Stimulated activated CD8-positive, alpha-beta memory T cell treated with anti-CD3 and anti-CD28 coated beads, Interleukin-7, amount 100 ng/mL, for 24 hours (primary cell): ENCODE measurements at regions not wholly inside any gene's neighbourhood (a gene's known extent, or its start where the extent isn't known, plus 50 kb on each side); places are given as distances from the start of the nearest gene placed in this dataset.

Source experiments
- DNase-seq: peaks from one replicate; pipeline ENCODE4 v3.0.0-alpha.2; 2020; ENCODE audit warnings: low read depth

GRCh38 chr2:144156736-144157640 lies 362.9 kb downstream of the ZEB2 start:
- DNase-seq: no peak

- no peak for DNase-seq
Observed at GRCh38 chr2:144154205-144154604, 365.7 kb downstream of the ZEB2 start.

- DNase-seq: no peak
Observed at GRCh38 chr2:144152817-144153271, 367.1 kb downstream of the ZEB2 start.

- no peak for DNase-seq
Observed at GRCh38 chr2:144151851-144152250, 368.1 kb downstream of the ZEB2 start.

DNA sequence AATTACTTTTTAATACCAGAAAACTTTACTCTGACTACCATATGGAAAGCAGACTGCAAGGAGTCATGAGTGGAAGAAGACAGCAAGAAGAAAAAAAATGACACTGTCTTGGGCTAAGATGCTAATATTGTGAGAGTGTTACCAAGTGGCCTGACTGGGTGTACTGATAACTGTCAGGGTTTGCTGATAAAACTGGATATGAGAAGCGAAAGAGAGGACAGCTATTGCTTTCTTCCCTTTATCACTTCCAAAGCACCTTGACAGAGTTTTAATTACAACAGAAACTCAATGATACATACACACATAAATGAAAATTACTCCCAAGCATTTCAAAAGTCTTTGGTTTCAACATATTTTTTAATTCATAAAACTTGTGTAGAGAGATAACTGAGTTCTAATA lies 368.5 kb downstream of the ZEB2 start:
- DNase-seq: no peak

GRCh38 chr2:144147356-144147755 lies 372.6 kb downstream of the ZEB2 start:
- DNase-seq: no peak

GRCh38 chr2:144146876-144147275 lies 373.0 kb downstream of the ZEB2 start:
- no peak for DNase-seq

DNA sequence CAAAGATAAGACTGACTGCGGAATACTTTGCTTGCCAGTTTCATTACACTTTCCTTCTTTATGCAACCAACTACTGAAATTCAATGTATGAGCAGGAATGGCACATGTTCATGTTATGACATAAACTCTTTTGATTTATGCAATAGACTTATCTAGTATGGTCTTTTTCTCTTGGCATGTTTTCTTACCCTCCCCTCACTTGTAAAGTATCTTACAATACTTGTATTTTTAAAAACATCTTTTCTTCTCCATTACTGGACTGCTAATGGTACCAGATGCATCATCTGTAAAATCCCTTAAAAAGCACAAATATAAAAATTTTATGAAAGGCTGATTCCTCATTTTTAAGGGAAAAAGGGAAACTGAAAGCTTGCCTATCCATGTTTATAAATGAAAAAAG lies 373.8 kb downstream of the ZEB2 start:
- no peak for DNase-seq

- no peak for DNase-seq
Observed at GRCh38 chr2:144143294-144144151, 376.4 kb downstream of the ZEB2 start.

GRCh38 chr2:144140891-144141290 lies 379.0 kb downstream of the ZEB2 start:
- no peak for DNase-seq

- DNase-seq: no peak
Observed at GRCh38 chr2:144137705-144138428, 382.1 kb downstream of the ZEB2 start.

GRCh38 chr2:144137272-144137671 lies 382.6 kb downstream of the ZEB2 start:
- DNase-seq: no peak

DNA sequence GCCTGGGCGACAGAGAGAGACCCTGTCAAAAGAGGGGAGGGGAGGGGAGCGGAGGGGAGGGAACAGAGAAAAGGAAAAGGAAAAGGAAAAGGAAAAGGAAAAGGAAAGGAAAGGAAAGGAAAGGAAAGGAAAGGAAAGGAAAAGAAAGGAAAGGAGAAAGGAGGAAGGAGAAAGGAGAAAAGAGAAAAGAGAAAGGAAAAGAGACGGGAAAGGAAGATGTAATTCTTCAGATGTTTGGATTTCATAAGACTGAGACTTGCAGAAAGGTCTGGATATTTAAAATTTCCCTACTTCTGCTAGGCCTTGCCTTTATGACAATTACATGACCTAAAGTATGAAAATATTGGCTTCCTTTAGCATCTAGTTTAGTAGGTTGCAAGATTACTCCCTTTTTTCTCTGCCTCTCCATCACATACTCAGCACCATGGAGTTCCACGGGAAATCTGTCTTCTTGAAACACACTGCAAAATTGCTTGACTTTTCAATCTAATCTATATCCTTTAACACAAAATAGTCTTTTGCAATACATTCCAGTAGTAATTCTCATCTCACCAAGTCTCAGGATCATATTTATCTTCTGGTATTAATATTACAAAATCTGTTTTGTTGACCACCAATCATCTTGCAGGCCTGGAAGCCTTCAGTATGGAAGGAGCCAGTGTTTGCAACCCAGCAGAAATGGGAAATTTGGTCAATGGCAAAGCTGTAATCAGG lies 383.5 kb downstream of the ZEB2 start:
- no peak for DNase-seq

DNA sequence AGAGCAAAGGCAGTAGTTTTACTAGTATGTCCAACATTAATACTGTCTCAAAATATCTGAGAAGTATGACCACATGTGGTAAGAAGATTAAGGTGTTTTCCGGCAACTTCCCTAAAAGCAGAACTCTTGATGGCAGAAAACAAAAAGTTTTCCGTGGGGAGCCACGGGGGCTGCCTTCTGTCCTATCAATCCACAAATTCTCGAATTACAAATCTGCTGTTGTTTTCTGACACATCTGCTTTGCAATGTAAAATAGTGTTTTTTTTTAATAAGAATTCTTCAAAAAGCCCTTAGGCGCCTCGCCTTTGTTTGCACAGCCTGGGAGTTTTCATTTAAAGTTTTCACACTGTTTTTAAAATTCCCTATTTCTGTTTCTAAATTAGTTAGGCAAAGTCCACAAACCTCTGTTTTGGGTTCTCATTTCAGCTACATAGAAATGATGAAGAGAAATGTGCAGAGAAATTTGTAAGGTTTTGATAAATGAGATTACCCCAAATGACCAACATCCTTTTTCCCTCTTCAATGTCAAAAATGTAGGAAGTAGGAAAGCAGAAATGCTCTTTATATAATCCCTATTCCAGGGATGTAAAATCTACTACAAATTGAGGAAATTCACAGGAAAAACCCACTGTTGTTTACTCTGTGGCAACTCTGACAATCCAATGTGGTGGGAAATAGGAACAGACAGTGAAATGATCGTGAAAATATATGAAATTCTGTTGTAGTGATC lies 385.8 kb downstream of the ZEB2 start:
- DNase-seq: no peak

DNA sequence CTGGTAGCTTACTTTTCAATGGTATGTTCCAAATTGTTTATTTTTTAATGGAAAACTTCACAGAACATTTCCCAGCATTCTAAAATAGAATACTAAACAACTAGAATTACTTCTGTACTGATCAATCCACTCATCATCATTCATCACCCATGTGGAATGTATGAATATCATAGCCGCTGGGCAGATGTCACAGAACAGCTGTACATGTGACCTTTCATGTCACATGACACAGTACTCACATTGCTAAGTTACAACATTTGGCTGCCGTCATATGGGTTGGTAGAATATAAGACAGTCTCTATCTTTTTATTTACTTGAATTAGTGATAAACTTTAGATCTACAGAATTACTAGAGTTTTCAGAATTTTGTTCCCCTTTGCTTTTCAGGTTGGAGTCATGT lies 387.6 kb downstream of the ZEB2 start:
- DNase-seq: no peak

- no peak for DNase-seq
Observed at GRCh38 chr2:144131042-144131441, 388.9 kb downstream of the ZEB2 start.

- DNase-seq: no peak
Observed at GRCh38 chr2:144130551-144130950, 389.4 kb downstream of the ZEB2 start.

DNA sequence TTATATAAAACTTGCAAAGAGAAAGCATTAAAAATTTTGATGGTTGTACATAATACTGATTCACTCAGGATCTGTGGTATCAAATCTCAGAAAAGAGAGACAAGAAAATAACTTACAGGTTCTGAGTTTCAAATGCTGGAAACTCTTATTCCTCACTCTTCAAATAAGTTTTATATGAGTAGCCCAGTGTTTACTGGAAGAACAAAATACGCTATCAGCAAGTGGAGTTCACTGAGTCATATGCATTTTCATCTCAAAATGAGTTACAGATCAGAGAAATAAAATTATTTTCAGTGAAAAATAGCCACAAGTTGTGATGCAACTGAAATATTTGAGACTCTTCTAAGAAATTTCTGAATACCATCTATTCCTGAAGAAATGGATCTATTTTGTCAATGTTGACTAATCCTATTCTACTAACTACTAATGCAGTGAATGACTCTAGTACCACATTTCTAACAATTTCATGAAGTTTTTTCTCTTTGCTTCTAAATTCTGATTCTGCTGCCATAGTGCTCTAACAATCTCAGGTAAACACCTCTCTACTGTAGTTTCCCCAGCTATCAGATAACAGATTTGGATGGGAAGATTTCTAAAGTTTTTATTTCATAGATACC lies 391.7 kb downstream of the ZEB2 start:
- no peak for DNase-seq

- no peak for DNase-seq
Observed at GRCh38 chr2:144127693-144128092, 392.2 kb downstream of the ZEB2 start.

DNA sequence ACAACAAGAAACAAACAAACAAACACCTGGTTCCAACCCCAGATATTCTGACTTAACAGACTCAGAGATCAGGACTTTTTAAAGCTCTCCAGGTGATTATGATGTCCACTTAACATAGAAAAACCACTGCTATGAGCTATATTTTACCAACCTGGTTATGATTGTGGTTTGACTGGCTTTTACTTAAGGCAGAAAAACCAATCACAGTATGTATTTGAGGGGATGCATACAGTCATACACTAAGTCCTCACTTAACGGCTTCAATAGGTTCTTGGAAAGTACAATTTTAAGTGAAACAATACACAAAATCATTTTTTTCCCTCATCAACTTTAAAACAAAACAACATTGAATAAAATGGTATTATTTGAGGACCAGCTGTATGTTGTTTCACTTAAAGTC lies 393.6 kb downstream of the ZEB2 start:
- DNase-seq: no peak

GRCh38 chr2:144125751-144126150 lies 394.2 kb downstream of the ZEB2 start:
- no peak for DNase-seq
